ENCODE measurements at regions not wholly inside any gene's neighbourhood (a gene's known extent, or its start where the extent isn't known, plus 50 kb on each side); places are given as distances from the start of the nearest gene placed in this dataset.

GRCh38 chr6:44006123-44006871, 121.0 kb downstream of the MRPL14 start:
- TF ChIP-seq CTCF (IDR thresholded peaks at IDR 0.05; ENCODE audit: unreplicated experiment), result no peak
- no peaks in the 10 kb centered on the region for H3K9me3 Mint-ChIP-seq
- peaks cover 19% of the 10 kb centered on the region for H3K27me3 Mint-ChIP-seq (ENCODE audit: low read depth)
- no peak overlapping the region for H3K4me3 Mint-ChIP-seq
- no peaks in the 10 kb centered on the region for H3K36me3 Mint-ChIP-seq
- H3K4me1 Mint-ChIP-seq, result peaks cover 16% of the 10 kb centered on the region
- DNase-seq (ENCODE audit: low spot score in 2 of 2, unreplicated experiment in 2 of 2), result no peak
- no peak overlapping the region for H3K27ac Mint-ChIP-seq

GRCh38 chr6:44005507-44005903, 121.7 kb downstream of the MRPL14 start:
- Mint-ChIP-seq H3K27me3 (ENCODE audit: low read depth) (peaks cover 18% of the 10 kb centered on the region), H3K4me1 (peaks cover 22% of the 10 kb centered on the region), H3K4me3 (no peak overlapping the region), H3K9me3 (no peaks in the 10 kb centered on the region), H3K27ac (no peak overlapping the region), H3K36me3 (no peaks in the 10 kb centered on the region)
- DNase-seq (ENCODE audit: low spot score in 2 of 2, unreplicated experiment in 2 of 2), result no peak
- TF ChIP-seq CTCF (IDR thresholded peaks at IDR 0.05; ENCODE audit: unreplicated experiment), result no peak

- TF ChIP-seq CTCF (IDR thresholded peaks at IDR 0.05; ENCODE audit: unreplicated experiment), result no peak
- Mint-ChIP-seq H3K36me3 (no peaks in the 10 kb centered on the region), H3K4me1 (peaks cover 27% of the 10 kb centered on the region), H3K4me3 (no peak overlapping the region), H3K27me3 (ENCODE audit: low read depth) (peaks cover 18% of the 10 kb centered on the region), H3K27ac (no peak overlapping the region), H3K9me3 (no peaks in the 10 kb centered on the region)
- no peak for DNase-seq (ENCODE audit: low spot score in 2 of 2, unreplicated experiment in 2 of 2)
These were observed 122.4 kb downstream of the MRPL14 start for GRCh38 chr6:44004625-44005506.

GRCh38 chr6:44004136-44004535, 123.1 kb downstream of the MRPL14 start:
- TF ChIP-seq CTCF (IDR thresholded peaks at IDR 0.05; ENCODE audit: unreplicated experiment), result no peak
- peaks cover 27% of the 10 kb centered on the region for H3K4me1 Mint-ChIP-seq
- H3K4me3 Mint-ChIP-seq, result peak overlapping the region; percentile 3
- H3K27me3 Mint-ChIP-seq (ENCODE audit: low read depth), result peaks cover 15% of the 10 kb centered on the region
- H3K36me3 Mint-ChIP-seq, result peaks cover 2% of the 10 kb centered on the region
- no peaks in the 10 kb centered on the region for H3K9me3 Mint-ChIP-seq
- no peak overlapping the region for H3K27ac Mint-ChIP-seq
- DNase-seq (ENCODE audit: low spot score in 2 of 2, unreplicated experiment in 2 of 2), result no peak

- Mint-ChIP-seq H3K9me3 (no peaks in the 10 kb centered on the region), H3K4me3 (peak overlapping the region; percentile 52), H3K4me1 (peaks cover 27% of the 10 kb centered on the region), H3K36me3 (peaks cover 5% of the 10 kb centered on the region), H3K27me3 (ENCODE audit: low read depth) (peaks cover 11% of the 10 kb centered on the region), H3K27ac (no peak overlapping the region)
- no peak for DNase-seq (ENCODE audit: low spot score in 2 of 2, unreplicated experiment in 2 of 2)
- no peak for TF ChIP-seq CTCF (IDR thresholded peaks at IDR 0.05; ENCODE audit: unreplicated experiment)
These were observed 123.7 kb downstream of the MRPL14 start for GRCh38 chr6:44003345-44004061.
